ENCODE measurements at regions not wholly inside any gene's neighbourhood (a gene's known extent, or its start where the extent isn't known, plus 50 kb on each side); places are given as distances from the start of the nearest gene placed in this dataset.

GRCh38 chr1:182127656-182128055 is 66.1 kb upstream of the ZNF648 start:
- TF ChIP-seq GATA2 (IDR thresholded peaks at IDR 0.05; ENCODE audit: low read depth, low read length) (no peak), GATA3 (IDR thresholded peaks at IDR 0.05; ENCODE audit: low read depth, low read length) (no peak)
